DMS 273 (cell line): ENCODE measurements at regions not wholly inside any gene's neighbourhood (a gene's known extent, or its start where the extent isn't known, plus 50 kb on each side); places are given as distances from the start of the nearest gene placed in this dataset.

Experiments used
- DNase-seq: peaks from one replicate; lab custom pipeline; 2025; ENCODE audit not compliant: unreplicated experiment; lab: John Stamatoyannopoulos, UW

- DNase-seq, result no peak
Observed at GRCh38 chr2:240277807-240278522, 137.5 kb upstream of the OTOS start.

GRCh38 chr2:240278661-240279060 is 138.2 kb upstream of the OTOS start:
- no peak for DNase-seq

- DNase-seq, result no peak
Observed at GRCh38 chr2:240280621-240281020, 140.2 kb upstream of the OTOS start.

- DNase-seq, result no peak
Observed at GRCh38 chr2:240284503-240285259, 144.2 kb upstream of the OTOS start.

GRCh38 chr2:240285725-240286124 is 145.3 kb upstream of the OTOS start:
- DNase-seq, result no peak

GRCh38 chr2:240286596-240286995 is 146.1 kb upstream of the OTOS start:
- DNase-seq, result peak; percentile 32

- DNase-seq, result no peak
Observed at GRCh38 chr2:240287011-240287410, 146.6 kb upstream of the OTOS start.

GRCh38 chr2:240287496-240288086 is 147.1 kb upstream of the OTOS start:
- DNase-seq, result no peak

GRCh38 chr2:240288087-240288521 is 147.4 kb upstream of the GPC1 start:
- no peak for DNase-seq

- no peak for DNase-seq
Observed at GRCh38 chr2:240289701-240290431, 145.6 kb upstream of the GPC1 start.

- DNase-seq, result no peak
Observed at GRCh38 chr2:240290432-240291336, 144.8 kb upstream of the GPC1 start.

GRCh38 chr2:240291337-240292034 is 144.0 kb upstream of the GPC1 start:
- DNase-seq, result no peak

GRCh38 chr2:240292035-240292574 is 143.4 kb upstream of the GPC1 start:
- DNase-seq, result no peak

- DNase-seq, result no peak
Observed at GRCh38 chr2:240292619-240293525, 142.6 kb upstream of the GPC1 start.

- DNase-seq, result peak; percentile 74
Observed at GRCh38 chr2:240293557-240294461, 141.7 kb upstream of the GPC1 start.

GRCh38 chr2:240294514-240294913 is 140.9 kb upstream of the GPC1 start:
- DNase-seq, result no peak
